Endodermal cell (in vitro differentiated cells): ENCODE measurements at regions not wholly inside any gene's neighbourhood (a gene's known extent, or its start where the extent isn't known, plus 50 kb on each side); places are given as distances from the start of the nearest gene placed in this dataset.

Source experiments
- DNase-seq: peaks from one replicate; pipeline ENCODE4 v3.0.0-alpha.2; 2017
- H3K27ac ChIP-seq: 2 replicates; pipeline ENCODE4 v1.5.1; 2013; ENCODE audit warnings: mild to moderate bottlenecking, low read depth, low read length, moderate library complexity
- H3K27me3 ChIP-seq: 2 replicates; pipeline ENCODE4 v1.6.1; 2013; ENCODE audit warnings: mild to moderate bottlenecking, low read length, moderate library complexity; ENCODE audit not compliant: insufficient read depth, control insufficient read depth, poor library complexity, severe bottlenecking
- H3K36me3 ChIP-seq: 2 replicates; pipeline ENCODE4 v1.7.0; 2013; ENCODE audit warnings: mild to moderate bottlenecking, low read length, moderate library complexity; ENCODE audit not compliant: control insufficient read depth, insufficient read depth
- H3K4me1 ChIP-seq: one replicate; pipeline ENCODE4 v1.7.0; 2013; ENCODE audit warnings: low read length; ENCODE audit not compliant: control insufficient read depth, insufficient read depth
- H3K4me3 ChIP-seq: 2 replicates; pipeline ENCODE4 v1.5.1; 2013; ENCODE audit warnings: mild to moderate bottlenecking, low read length, moderate library complexity
- H3K9ac ChIP-seq: 2 replicates; pipeline ENCODE4 v1.6.1; 2013; ENCODE audit warnings: mild to moderate bottlenecking, low read length, moderate library complexity; ENCODE audit not compliant: poor library complexity, severe bottlenecking; ENCODE audit errors: extremely low read depth
- H3K9me3 ChIP-seq: 2 replicates; pipeline ENCODE4 v1.6.1; 2013; ENCODE audit warnings: mild to moderate bottlenecking, low read length, moderate library complexity; ENCODE audit not compliant: control insufficient read depth
- H3K27ac Mint-ChIP-seq: 2 replicates; pipeline ENCODE4 v1.8.0; 2020; ENCODE audit warnings: mixed read lengths
- H3K27me3 Mint-ChIP-seq: 2 replicates; pipeline ENCODE4 v1.8.0; 2021; ENCODE audit warnings: mild to moderate bottlenecking, mixed read lengths; ENCODE audit not compliant: insufficient read depth
- H3K36me3 Mint-ChIP-seq: 2 replicates; pipeline ENCODE4 v1.8.0; 2020; ENCODE audit warnings: low read depth, mixed read lengths
- H3K4me1 Mint-ChIP-seq: 2 replicates; pipeline ENCODE4 v1.8.0; 2020; ENCODE audit warnings: mixed read lengths
- H3K4me3 Mint-ChIP-seq: 2 replicates; pipeline ENCODE4 v1.8.0; 2020; ENCODE audit warnings: mild to moderate bottlenecking, moderate library complexity, mixed read lengths
- H3K9me3 Mint-ChIP-seq: 2 replicates; pipeline ENCODE4 v1.8.0; 2020; ENCODE audit warnings: mild to moderate bottlenecking, mixed read lengths
- WGBS, 2 experiments: methylation state at CpG; one replicate each; pipeline versions ENCODE4 v1.1.5 to v1.1.7; 2013; ENCODE audit warnings: missing lambda C conversion rate in 2 of 2, mixed read lengths in 1 of 2; ENCODE audit not compliant: insufficient coverage in 1 of 2, insufficient read length in 1 of 2; 5-methylcytosine and 5-hydroxymethylcytosine counted together
- TF ChIP-seq, protein P1 (sequence below): fragments of 200-600 bp; sonication (generic); conservative IDR thresholded peaks from 2 replicates; pipeline ENCODE4 v1.5.0; 2021; ENCODE audit warnings: antibody characterized with exemption, mild to moderate bottlenecking

DNA sequence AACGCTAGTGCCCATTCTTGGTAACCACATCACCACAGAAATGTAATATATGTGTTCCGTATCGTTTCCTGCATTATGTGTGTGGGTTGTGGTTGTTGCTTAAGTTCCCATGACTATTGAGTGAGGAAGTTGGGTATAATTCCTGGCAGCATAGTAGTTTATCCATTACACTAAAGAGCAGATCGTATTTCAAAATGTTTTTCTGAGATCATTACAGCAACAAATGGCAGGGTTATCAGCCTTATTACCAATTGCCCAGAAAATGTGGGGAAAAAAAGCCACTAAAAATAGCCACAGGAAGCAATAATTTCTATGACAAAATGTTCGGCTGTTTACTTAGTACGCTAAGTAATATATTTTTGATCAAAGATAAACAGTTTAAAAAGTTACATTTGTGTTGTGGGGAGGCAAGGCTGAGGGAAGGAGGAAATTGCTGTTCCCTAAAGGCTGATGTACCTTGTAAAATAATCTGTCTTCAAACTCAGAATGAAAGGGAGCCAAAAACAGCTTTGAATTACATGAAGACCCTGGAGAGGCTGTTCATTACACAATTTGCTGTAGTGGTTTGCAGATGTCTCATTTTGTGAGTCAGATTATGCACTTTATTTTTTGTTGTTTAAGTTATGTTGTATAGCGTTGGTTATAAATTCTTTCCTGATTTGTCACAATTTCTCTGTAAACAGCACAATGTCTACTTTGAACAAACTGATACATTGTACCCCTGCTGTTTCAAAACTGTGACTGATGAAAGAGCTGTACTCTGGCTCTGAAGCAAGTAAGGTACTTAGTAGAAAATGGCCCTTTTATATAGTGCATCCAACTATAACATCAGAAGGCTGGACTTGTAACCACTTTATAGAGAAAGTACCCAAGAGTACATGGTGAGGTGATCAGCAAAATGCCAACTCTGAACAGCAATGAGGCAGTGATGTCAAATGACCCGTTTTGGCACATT, 1028.5 kb downstream of the NR2F1-AS1 start:
- H3K4me1 ChIP-seq = no peaks in the 10 kb centered on the region
- H3K4me3 ChIP-seq = no peak overlapping the region
- Mint-ChIP-seq H3K4me1 (no peaks in the 10 kb centered on the region), H3K27me3 (no peaks in the 10 kb centered on the region), H3K27ac (no peak overlapping the region), H3K4me3 (no peak overlapping the region), H3K9me3 (no peaks in the 10 kb centered on the region), H3K36me3 (no peaks in the 10 kb centered on the region)
- no peak overlapping the region for H3K9ac ChIP-seq
- TF ChIP-seq, protein P1, sequence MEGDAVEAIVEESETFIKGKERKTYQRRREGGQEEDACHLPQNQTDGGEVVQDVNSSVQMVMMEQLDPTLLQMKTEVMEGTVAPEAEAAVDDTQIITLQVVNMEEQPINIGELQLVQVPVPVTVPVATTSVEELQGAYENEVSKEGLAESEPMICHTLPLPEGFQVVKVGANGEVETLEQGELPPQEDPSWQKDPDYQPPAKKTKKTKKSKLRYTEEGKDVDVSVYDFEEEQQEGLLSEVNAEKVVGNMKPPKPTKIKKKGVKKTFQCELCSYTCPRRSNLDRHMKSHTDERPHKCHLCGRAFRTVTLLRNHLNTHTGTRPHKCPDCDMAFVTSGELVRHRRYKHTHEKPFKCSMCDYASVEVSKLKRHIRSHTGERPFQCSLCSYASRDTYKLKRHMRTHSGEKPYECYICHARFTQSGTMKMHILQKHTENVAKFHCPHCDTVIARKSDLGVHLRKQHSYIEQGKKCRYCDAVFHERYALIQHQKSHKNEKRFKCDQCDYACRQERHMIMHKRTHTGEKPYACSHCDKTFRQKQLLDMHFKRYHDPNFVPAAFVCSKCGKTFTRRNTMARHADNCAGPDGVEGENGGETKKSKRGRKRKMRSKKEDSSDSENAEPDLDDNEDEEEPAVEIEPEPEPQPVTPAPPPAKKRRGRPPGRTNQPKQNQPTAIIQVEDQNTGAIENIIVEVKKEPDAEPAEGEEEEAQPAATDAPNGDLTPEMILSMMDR = no peak
- no peaks in the 10 kb centered on the region for H3K27me3 ChIP-seq
- no peak for DNase-seq
- H3K36me3 ChIP-seq = no peaks in the 10 kb centered on the region
- peak overlapping the region; percentile 3 for H3K27ac ChIP-seq
- WGBS, 2 experiments = 90 to 100% methylated on average over 3 to 8 of the region's 8 CpGs
- no peaks in the 10 kb centered on the region for H3K9me3 ChIP-seq

DNA sequence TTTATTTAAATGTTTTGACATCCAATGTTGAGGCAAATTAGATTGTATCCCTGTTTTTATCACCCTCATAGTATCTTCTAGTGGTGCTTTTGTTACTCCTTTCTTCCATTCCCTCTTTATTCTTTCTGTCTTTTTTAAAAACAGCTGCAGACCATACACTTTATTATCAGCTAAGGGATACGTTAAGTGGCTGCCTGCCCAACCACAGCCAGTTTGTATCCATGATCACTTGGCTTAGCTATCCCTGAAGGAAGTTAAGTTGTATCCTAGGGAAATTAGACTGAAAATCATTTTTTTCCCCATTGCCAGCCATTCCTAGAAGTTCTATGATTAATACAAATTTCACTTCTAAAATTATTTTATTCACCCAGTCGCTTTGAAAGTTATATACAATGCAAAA, 1032.7 kb downstream of the NR2F1-AS1 start:
- 67 to 96% methylated on average over 1 to 2 of the region's 2 CpGs for WGBS, 2 experiments
- Mint-ChIP-seq H3K4me1 (no peaks in the 10 kb centered on the region), H3K9me3 (no peaks in the 10 kb centered on the region), H3K27ac (no peak overlapping the region), H3K36me3 (no peaks in the 10 kb centered on the region), H3K4me3 (no peak overlapping the region), H3K27me3 (no peaks in the 10 kb centered on the region)
- H3K27ac ChIP-seq = no peak overlapping the region
- no peak overlapping the region for H3K9ac ChIP-seq
- no peaks in the 10 kb centered on the region for H3K27me3 ChIP-seq
- no peaks in the 10 kb centered on the region for H3K4me1 ChIP-seq
- no peaks in the 10 kb centered on the region for H3K9me3 ChIP-seq
- H3K4me3 ChIP-seq = no peak overlapping the region
- no peaks in the 10 kb centered on the region for H3K36me3 ChIP-seq
- TF ChIP-seq, protein P1 = no peak
- no peak for DNase-seq

DNA sequence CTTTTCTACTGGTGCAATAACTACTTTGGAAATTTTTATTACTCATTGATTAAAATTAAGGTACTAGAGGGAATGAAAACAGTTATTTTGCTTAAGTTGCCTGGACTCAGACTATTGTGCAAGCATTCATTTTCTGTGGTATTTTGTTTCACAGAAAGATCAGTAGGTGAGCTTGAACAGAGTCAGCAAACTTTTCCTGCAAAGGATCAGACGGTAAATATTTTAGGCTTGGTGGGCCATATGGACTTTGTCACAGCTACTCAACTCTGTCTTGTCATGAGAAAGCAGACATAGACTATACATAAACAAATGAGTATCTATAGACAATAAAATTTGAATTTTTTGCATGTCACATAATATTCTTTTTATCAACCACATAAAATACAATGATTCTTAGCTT, 1036.4 kb downstream of the NR2F1-AS1 start:
- H3K4me3 Mint-ChIP-seq = no peak overlapping the region
- no peak overlapping the region for H3K9ac ChIP-seq
- no peaks in the 10 kb centered on the region for H3K27me3 ChIP-seq
- no peak overlapping the region for H3K4me3 ChIP-seq
- no peaks in the 10 kb centered on the region for H3K36me3 Mint-ChIP-seq
- 86 to 100% methylated on average over 1 of the region's 1 CpG for WGBS, 2 experiments
- H3K27ac Mint-ChIP-seq = no peak overlapping the region
- no peaks in the 10 kb centered on the region for H3K9me3 Mint-ChIP-seq
- H3K36me3 ChIP-seq = no peaks in the 10 kb centered on the region
- no peak for DNase-seq
- H3K4me1 Mint-ChIP-seq = no peaks in the 10 kb centered on the region
- no peaks in the 10 kb centered on the region for H3K4me1 ChIP-seq
- no peak overlapping the region for H3K27ac ChIP-seq
- TF ChIP-seq, protein P1 = no peak
- no peaks in the 10 kb centered on the region for H3K27me3 Mint-ChIP-seq
- no peaks in the 10 kb centered on the region for H3K9me3 ChIP-seq
